Stomach (tissue), 4 donors: ENCODE measurements at regions not wholly inside any gene's neighbourhood (a gene's known extent, or its start where the extent isn't known, plus 50 kb on each side); places are given as distances from the start of the nearest gene placed in this dataset.

Experiments
- POLR2AphosphoS5 ChIP-seq, 3 donors: sonication (generic); formaldehyde crosslinking; IDR thresholded peaks; one replicate each; pipeline ENCODE4 v1.6.1; 2016; ENCODE audit warnings: antibody characterized with exemption in 3 of 3
- TF ChIP-seq, protein P1 (sequence below), 7 experiments: fragments of 450-650 bp in 4 of 7; fragments of 200-600 bp in 3 of 7; sonication (generic) in 3 of 7; IDR thresholded peaks; one replicate each; pipeline ENCODE4 v1.5.1; 2016 to 2019; ENCODE audit warnings: antibody characterized with exemption in 7 of 7, control low read depth in 2 of 7, mild to moderate bottlenecking in 1 of 7

DNA sequence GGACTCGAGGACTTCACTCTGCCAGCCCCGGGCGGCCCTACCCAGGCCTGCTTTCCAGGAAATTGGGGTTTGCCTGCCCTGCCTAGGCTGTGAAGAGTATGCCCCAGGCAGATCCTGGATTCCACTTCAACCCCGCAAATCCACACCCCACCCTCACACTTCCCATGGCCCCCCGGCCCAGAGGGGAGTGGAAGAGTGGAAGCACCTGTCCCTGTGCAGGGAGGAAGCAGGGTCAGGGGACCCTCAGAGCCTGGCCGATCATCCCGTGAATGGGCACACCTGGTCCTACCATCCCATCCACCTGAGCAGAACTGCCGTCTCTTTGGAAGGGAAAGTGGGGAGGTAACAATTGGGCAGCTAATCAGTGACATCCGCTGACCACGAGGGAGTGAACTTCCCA is 245.2 kb downstream of the EIPR1 start:
- TF ChIP-seq, protein P1, sequence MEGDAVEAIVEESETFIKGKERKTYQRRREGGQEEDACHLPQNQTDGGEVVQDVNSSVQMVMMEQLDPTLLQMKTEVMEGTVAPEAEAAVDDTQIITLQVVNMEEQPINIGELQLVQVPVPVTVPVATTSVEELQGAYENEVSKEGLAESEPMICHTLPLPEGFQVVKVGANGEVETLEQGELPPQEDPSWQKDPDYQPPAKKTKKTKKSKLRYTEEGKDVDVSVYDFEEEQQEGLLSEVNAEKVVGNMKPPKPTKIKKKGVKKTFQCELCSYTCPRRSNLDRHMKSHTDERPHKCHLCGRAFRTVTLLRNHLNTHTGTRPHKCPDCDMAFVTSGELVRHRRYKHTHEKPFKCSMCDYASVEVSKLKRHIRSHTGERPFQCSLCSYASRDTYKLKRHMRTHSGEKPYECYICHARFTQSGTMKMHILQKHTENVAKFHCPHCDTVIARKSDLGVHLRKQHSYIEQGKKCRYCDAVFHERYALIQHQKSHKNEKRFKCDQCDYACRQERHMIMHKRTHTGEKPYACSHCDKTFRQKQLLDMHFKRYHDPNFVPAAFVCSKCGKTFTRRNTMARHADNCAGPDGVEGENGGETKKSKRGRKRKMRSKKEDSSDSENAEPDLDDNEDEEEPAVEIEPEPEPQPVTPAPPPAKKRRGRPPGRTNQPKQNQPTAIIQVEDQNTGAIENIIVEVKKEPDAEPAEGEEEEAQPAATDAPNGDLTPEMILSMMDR (IDR thresholded peaks at IDR 0.05): no peak
- TF ChIP-seq POLR2AphosphoS5 (IDR thresholded peaks at IDR 0.05): no peak
